ENCODE measurements at regions not wholly inside any gene's neighbourhood (a gene's known extent, or its start where the extent isn't known, plus 50 kb on each side); places are given as distances from the start of the nearest gene placed in this dataset.

GRCh38 chr17:77727037-77727615 lies 231.4 kb upstream of the TNRC6C start:
- H2AFZ ChIP-seq (ENCODE audit: low read length) = no peak overlapping the region
- ChIA-PET POLR2A (ENCODE audit: partially characterized antibody) (interaction anchor here (0.7 to 1.0 kb wide), 2 partner anchors 15 to 231 kb away, joined by 3 to 6 read pairs; partner anchors contain the start of gene TNRC6C), CTCF (ENCODE audit: partially characterized antibody) (interaction anchor here (0.9 to 4.1 kb wide), 2 partner anchors 14 to 26 kb away, joined by 3 to 16 read pairs; no protein-coding TSS in a partner anchor)
- no peaks in the 10 kb centered on the region for H3K79me1 ChIP-seq (ENCODE audit: low read depth, low read length)
- H4K91ac ChIP-seq (replicated peaks; ENCODE audit: insufficient read length, low read length) = no peak overlapping the region
- no peak overlapping the region for H2BK120ac ChIP-seq (replicated peaks; ENCODE audit: low read depth, low read length)
- H2BK15ac ChIP-seq (ENCODE audit: low read length) = no peak overlapping the region
- H4K5ac ChIP-seq (ENCODE audit: insufficient read length, low read depth, low read length) = no peak overlapping the region
- no peaks in the 10 kb centered on the region for H3K79me2 ChIP-seq (ENCODE audit: control insufficient read depth in 1 of 2, insufficient read depth in 2 of 2, low read length in 2 of 2)
- WGBS, 2 experiments (ENCODE audit: extremely low coverage in 1 of 2, insufficient coverage in 1 of 2, insufficient read length in 1 of 2, insufficient replicate concordance in 2 of 2, low coverage in 1 of 2, low lambda C conversion rate in 2 of 2, missing lambda C conversion rate in 1 of 2) = 90% methylated on average over 9 of the region's 17 CpGs; no CpG with 5 or more reads in 1 of the 2 experiments
- peaks cover 0 to 3% of the 10 kb centered on the region in 2 experiments; a peak in 2 of 4 replicates for H3K9me3 ChIP-seq (ENCODE audit: insufficient read depth in 2 of 2, low read depth in 1 of 2, low read length in 1 of 2)
- no peak overlapping the region for H3K4ac ChIP-seq (replicated peaks; ENCODE audit: insufficient read length, low read depth, low read length)
- H3K9ac ChIP-seq (replicated peaks in 1 of 4; ENCODE audit: extremely low read depth in 1 of 4, low read depth in 3 of 4, low read length in 3 of 4) = no peak overlapping the region
- H3K23ac ChIP-seq (ENCODE audit: insufficient read length) = no peak overlapping the region
- H4K20me1 ChIP-seq (replicated peaks in 1 of 2; ENCODE audit: control insufficient read depth in 1 of 2, insufficient read depth in 2 of 2, low read length in 2 of 2) = no peaks in the 10 kb centered on the region
- no peak overlapping the region for H3K4me2 ChIP-seq (ENCODE audit: insufficient read depth in 1 of 2, low read depth in 2 of 2, low read length in 2 of 2)
- no peak overlapping the region for H4K8ac ChIP-seq (ENCODE audit: extremely low read depth, insufficient read depth, low read length)
- H2BK20ac ChIP-seq (ENCODE audit: low read length) = no peak overlapping the region
- no peak overlapping the region for H2AK5ac ChIP-seq (ENCODE audit: low read depth, low read length)
- H3K56ac ChIP-seq (replicated peaks; ENCODE audit: insufficient read length, low read depth, low read length) = no peak overlapping the region
- H3K36me3 ChIP-seq (ENCODE audit: control insufficient read depth in 2 of 4, insufficient read depth in 4 of 4, low read length in 3 of 4) = no peaks in the 10 kb centered on the region
- no peaks in the 10 kb centered on the region for H3K23me2 ChIP-seq (ENCODE audit: low read depth, low read length)
- H3K27ac ChIP-seq (ENCODE audit: low read depth, low read length) = no peak overlapping the region
- DNase-seq (ENCODE audit: low read depth in 1 of 2, low spot score in 2 of 2) (peak in 1 of 2 experiments; percentile 27), FAIRE-seq (no peak)
- H3K4me1 ChIP-seq (replicated peaks in 1 of 4; ENCODE audit: control insufficient read depth in 3 of 4, insufficient read depth in 4 of 4, low read length in 3 of 4) = peaks cover 0 to 2% (median 0%) of the 10 kb centered on the region in 4 experiments; a peak in 3 of 7 replicates
- H3K27me3 ChIP-seq (replicated peaks in 1 of 4; ENCODE audit: control insufficient read depth in 3 of 4, extremely low read depth in 1 of 4, insufficient read depth in 3 of 4, low read length in 3 of 4) = peaks cover 0 to 2% (median 0%) of the 10 kb centered on the region in 4 experiments; a peak in 2 of 7 replicates
- no peak overlapping the region for H2BK5ac ChIP-seq (ENCODE audit: low read depth, low read length)
- no peak overlapping the region for H3K4me3 ChIP-seq (ENCODE audit: extremely low read depth in 1 of 4, insufficient read depth in 2 of 4, low read depth in 3 of 4, low read length in 4 of 4)
- no peak overlapping the region for H2BK12ac ChIP-seq (ENCODE audit: low read depth, low read length)
- no peak overlapping the region for H3K14ac ChIP-seq (ENCODE audit: insufficient read length)
- H3K18ac ChIP-seq (ENCODE audit: extremely low read depth, low read length) = no peak overlapping the region
- TF ChIP-seq KDM1A (IDR thresholded peaks at IDR 0.05; ENCODE audit: borderline replicate concordance, low read length) (no peak), SUZ12 (IDR thresholded peaks at IDR 0.05; ENCODE audit: low read length) (no peak)
